CD4-positive, alpha-beta memory T cell (primary cell): ENCODE measurements at regions not wholly inside any gene's neighbourhood (a gene's known extent, or its start where the extent isn't known, plus 50 kb on each side); places are given as distances from the start of the nearest gene placed in this dataset.
"Not testable (repeated sequence)": the region's sequence is repeated elsewhere in the genome, so short reads cannot be mapped to it uniquely, and the experiment has no call there.

ENCODE experiments used
- CTCF ChIA-PET: fragments of 350-600 bp; sonication (Branson Sonifier 250); formaldehyde crosslinking; loops from one replicate; lab custom pipeline; 2021; ENCODE audit warnings: inconsistent platforms; ENCODE audit not compliant: partially characterized antibody; lab: Charles Lee
- POLR2A ChIA-PET: fragments of 350-600 bp; sonication (Branson Sonifier 250); formaldehyde crosslinking; loops from one replicate; lab custom pipeline; 2021; ENCODE audit not compliant: partially characterized antibody; lab: Charles Lee
- DNase-seq, 5 donors: peaks; one replicate each; pipeline versions ENCODE4 v3.0.0 to v3.0.0-alpha.2; 2020 to 2022; ENCODE audit warnings: mixed read lengths in 1 of 5
- H3K27ac ChIP-seq: one replicate; pipeline ENCODE4 v1.7.0; 2013; ENCODE audit warnings: low read depth, low read length
- H3K27me3 ChIP-seq: 2 replicates; pipeline ENCODE4 v1.7.0; 2013; ENCODE audit warnings: mild to moderate bottlenecking, low read length, moderate library complexity; ENCODE audit not compliant: insufficient read depth
- H3K36me3 ChIP-seq: 2 replicates; pipeline ENCODE4 v1.7.0; 2013; ENCODE audit warnings: mild to moderate bottlenecking, low read length, moderate library complexity; ENCODE audit not compliant: insufficient read depth
- H3K4me1 ChIP-seq: 2 replicates; pipeline ENCODE4 v1.7.0; 2013; ENCODE audit warnings: mild to moderate bottlenecking, low read length, moderate library complexity; ENCODE audit not compliant: insufficient read depth
- H3K4me3 ChIP-seq, 2 donors: one replicate each; pipeline ENCODE4 v1.7.0; 2013; ENCODE audit warnings: low read length in 2 of 2, mild to moderate bottlenecking in 1 of 2
- H3K9me3 ChIP-seq, 2 donors: one replicate each; pipeline ENCODE4 v1.7.0; 2013; ENCODE audit warnings: low read length in 2 of 2, control low read depth in 1 of 2; ENCODE audit not compliant: control insufficient read depth in 1 of 2
- H3K27ac Mint-ChIP-seq, 7 donors: one replicate each; pipeline ENCODE4 v1.8.0; 2020 to 2021; ENCODE audit warnings: mixed read lengths in 7 of 7, mild to moderate bottlenecking in 6 of 7, inconsistent platforms in 3 of 7, moderate library complexity in 3 of 7
- H3K27me3 Mint-ChIP-seq, 2 donors: one replicate each; pipeline ENCODE4 v1.8.0; 2020 to 2021; ENCODE audit warnings: mixed read lengths in 2 of 2
- H3K36me3 Mint-ChIP-seq, 2 donors: one replicate each; pipeline ENCODE4 v1.8.0; 2020 to 2021; ENCODE audit warnings: mixed read lengths in 2 of 2, inconsistent platforms in 1 of 2, mild to moderate bottlenecking in 1 of 2
- H3K4me1 Mint-ChIP-seq, 4 donors: one replicate each; pipeline ENCODE4 v1.8.0; 2020 to 2021; ENCODE audit warnings: mixed read lengths in 4 of 4, mild to moderate bottlenecking in 1 of 4
- H3K4me3 Mint-ChIP-seq, 8 donors: one replicate each; pipeline ENCODE4 v1.8.0; 2020 to 2021; ENCODE audit warnings: mixed read lengths in 8 of 8, mild to moderate bottlenecking in 7 of 8, moderate library complexity in 6 of 8, inconsistent platforms in 3 of 8
- H3K9me3 Mint-ChIP-seq, 8 donors: one replicate each; pipeline ENCODE4 v1.8.0; 2020 to 2021; ENCODE audit warnings: mixed read lengths in 8 of 8, mild to moderate bottlenecking in 5 of 8, inconsistent platforms in 3 of 8, moderate library complexity in 1 of 8
- intact Hi-C: fragments of 100-400 bp; cut with micrococcal nuclease; formaldehyde crosslinking; loops from one replicate; pipeline ENCODE4 v1.15.1; 2023

DNA sequence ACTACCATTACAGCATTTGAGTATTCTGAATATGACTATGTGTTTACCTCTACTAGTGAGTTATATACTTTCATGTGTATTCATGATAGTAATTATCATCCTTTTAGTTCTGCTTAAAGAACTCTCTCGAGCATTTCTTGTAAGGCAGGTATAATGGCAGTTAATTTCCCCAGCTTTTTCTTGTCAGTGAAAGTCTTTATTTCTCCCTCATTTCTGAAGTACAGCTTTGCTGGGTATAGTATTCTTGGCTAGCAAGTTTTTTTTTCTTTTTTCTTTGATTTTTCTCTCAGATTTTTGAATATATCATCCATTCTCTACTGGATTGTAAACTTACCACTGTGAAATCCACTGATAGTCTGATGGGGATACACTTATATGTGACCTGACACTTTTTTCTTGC, 165.9 kb upstream of the ARHGAP5 start:
- no peaks in the 10 kb centered on the region for H3K4me1 ChIP-seq
- intact Hi-C loops, result no loop called here
- DNase-seq, result no peak
- no peak overlapping the region for H3K27ac Mint-ChIP-seq
- H3K36me3 ChIP-seq, result no peaks in the 10 kb centered on the region
- no peaks in the 10 kb centered on the region for H3K27me3 ChIP-seq
- H3K27ac ChIP-seq, result no peak overlapping the region
- CTCF ChIA-PET, result no interaction called here
- peaks cover 0 to 3% of the 10 kb centered on the region in 2 donors for H3K27me3 Mint-ChIP-seq
- POLR2A ChIA-PET, result no interaction called here
- H3K4me3 ChIP-seq, result no peak overlapping the region
- H3K9me3 ChIP-seq, result peaks cover 0 to 10% of the 10 kb centered on the region in 2 donors
- peaks cover 0 to 39% (median 31%) of the 10 kb centered on the region in 8 donors for H3K9me3 Mint-ChIP-seq
- no peaks in the 10 kb centered on the region for H3K4me1 Mint-ChIP-seq
- H3K4me3 Mint-ChIP-seq, result no peak overlapping the region
- H3K36me3 Mint-ChIP-seq, result peaks cover 0 to 5% of the 10 kb centered on the region in 2 donors

DNA sequence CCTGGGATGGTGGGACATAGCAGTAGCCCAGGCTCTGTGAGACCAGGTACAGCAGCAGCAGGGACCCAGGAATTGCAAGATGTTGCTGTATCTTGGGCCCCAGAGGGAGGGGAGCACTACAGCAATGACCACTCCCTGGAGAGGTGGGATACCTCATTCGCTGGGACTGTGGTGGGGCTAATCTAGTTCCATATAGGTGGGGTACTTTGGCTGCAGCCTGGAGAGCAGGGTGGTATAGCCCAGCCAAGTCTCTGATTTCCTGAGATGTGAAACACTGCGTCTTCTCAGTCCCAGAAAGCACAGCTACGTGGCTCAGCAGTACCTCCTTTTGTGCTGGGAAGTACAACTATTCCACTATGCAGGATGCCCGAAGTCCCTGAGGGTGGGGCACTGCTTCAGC, 163.7 kb upstream of the ARHGAP5 start:
- H3K27ac ChIP-seq, result no peak overlapping the region
- H3K36me3 ChIP-seq, result no peaks in the 10 kb centered on the region
- ChIA-PET POLR2A (no interaction called here), CTCF (no interaction called here)
- Mint-ChIP-seq H3K9me3 (peaks cover 0 to 39% (median 31%) of the 10 kb centered on the region in 8 donors), H3K36me3 (peaks cover 0 to 5% of the 10 kb centered on the region in 2 donors), H3K4me1 (no peaks in the 10 kb centered on the region), H3K27ac (no peak overlapping the region), H3K27me3 (peaks cover 1 to 2% of the 10 kb centered on the region in 2 donors), H3K4me3 (no peak overlapping the region)
- no peak for DNase-seq
- no peak overlapping the region for H3K4me3 ChIP-seq
- H3K27me3 ChIP-seq, result no peaks in the 10 kb centered on the region
- H3K9me3 ChIP-seq, result peaks cover 0 to 10% of the 10 kb centered on the region in 2 donors
- no peaks in the 10 kb centered on the region for H3K4me1 ChIP-seq
- intact Hi-C loops, result no loop called here

DNA sequence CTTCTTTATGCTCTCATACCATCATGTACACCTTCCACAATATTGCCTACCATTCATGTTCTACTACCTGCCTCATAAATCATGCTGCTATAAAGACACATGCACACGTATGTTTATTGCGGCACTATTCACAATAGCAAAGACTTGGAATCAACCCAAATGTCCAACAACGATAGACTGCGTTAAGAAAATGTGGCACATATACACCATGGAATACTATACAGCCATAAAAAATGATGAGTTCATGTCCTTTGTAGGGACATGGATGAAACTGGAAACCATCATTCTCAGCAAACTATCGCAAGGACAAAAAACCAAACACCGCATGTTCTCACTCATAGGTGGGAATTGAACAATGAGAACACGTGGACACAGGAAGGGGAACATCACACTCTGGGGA, 158.8 kb upstream of the ARHGAP5 start:
- DNase-seq, H3K36me3 Mint-ChIP-seq, CTCF ChIA-PET, H3K27ac ChIP-seq, H3K27me3 ChIP-seq, intact Hi-C loops, H3K4me1 Mint-ChIP-seq, H3K27ac Mint-ChIP-seq, H3K9me3 ChIP-seq, H3K4me3 ChIP-seq, H3K4me1 ChIP-seq, H3K9me3 Mint-ChIP-seq, H3K27me3 Mint-ChIP-seq, H3K4me3 Mint-ChIP-seq, H3K36me3 ChIP-seq, POLR2A ChIA-PET: not testable (repeated sequence)

DNA sequence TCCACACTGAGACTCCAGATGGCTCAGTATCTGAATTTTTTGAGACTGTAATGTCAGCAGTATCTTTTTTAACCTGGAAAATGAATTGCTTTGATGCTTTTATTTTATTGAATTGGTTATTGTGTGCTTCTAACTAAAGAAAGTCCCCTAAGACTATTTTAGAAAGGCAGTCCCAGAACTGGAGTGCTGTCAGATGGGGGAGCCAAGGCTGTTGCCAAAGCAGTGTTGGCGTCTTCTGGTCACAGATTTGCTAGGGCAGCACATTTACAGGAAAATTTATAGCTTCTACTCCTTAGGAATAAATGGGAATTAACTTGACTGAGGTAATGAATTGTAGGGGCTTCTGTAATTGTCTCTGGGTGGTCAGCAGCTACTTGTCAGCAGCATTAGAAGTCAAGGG, 157.1 kb upstream of the ARHGAP5 start:
- no peak for DNase-seq
- H3K36me3 Mint-ChIP-seq, result no peaks in the 10 kb centered on the region
- no peaks in the 10 kb centered on the region for H3K27me3 ChIP-seq
- H3K9me3 ChIP-seq, result no peaks in the 10 kb centered on the region
- H3K4me3 Mint-ChIP-seq, result no peak overlapping the region
- H3K27ac ChIP-seq, result no peak overlapping the region
- no peak overlapping the region for H3K27ac Mint-ChIP-seq
- peaks cover 1 to 3% of the 10 kb centered on the region in 2 donors for H3K27me3 Mint-ChIP-seq
- H3K36me3 ChIP-seq, result no peaks in the 10 kb centered on the region
- H3K9me3 Mint-ChIP-seq, result peaks cover 0 to 3% (median 0%) of the 10 kb centered on the region in 8 donors
- no peaks in the 10 kb centered on the region for H3K4me1 ChIP-seq
- no peaks in the 10 kb centered on the region for H3K4me1 Mint-ChIP-seq
- ChIA-PET POLR2A (no interaction called here), CTCF (no interaction called here)
- H3K4me3 ChIP-seq, result no peak overlapping the region
- intact Hi-C loops, result no loop called here

DNA sequence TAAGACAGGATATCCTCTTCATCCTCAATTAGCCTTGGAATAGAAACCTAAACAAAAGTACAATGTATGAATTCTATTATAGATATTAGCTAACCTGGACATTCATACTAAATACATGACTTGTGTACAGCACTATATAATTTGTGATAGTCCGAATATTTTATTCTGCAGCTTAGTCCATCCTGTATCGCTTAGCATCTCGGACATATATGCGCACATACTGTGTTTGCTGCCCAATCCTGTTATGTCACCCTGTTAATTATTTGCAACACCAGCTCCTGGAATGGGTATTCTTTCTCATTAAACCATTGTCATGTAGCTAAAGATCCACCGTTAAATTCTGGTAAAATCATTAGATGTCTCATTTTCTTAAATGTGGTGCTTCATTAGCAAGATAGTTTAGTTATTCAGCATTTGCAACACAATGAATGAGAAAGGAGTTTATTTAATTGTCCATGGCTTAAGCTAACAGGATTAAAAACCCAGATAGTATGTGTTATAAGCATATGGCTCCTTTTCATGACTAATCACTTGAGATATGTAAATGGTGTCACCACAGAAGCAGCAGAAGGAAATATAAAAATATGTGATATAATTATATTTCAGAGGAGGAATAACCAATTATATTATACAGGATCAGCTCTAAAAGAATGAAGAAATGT, 156.0 kb upstream of the ARHGAP5 start:
- Histone ChIP-seq H3K27me3 (no peaks in the 10 kb centered on the region), H3K4me1 (no peaks in the 10 kb centered on the region), H3K9me3 (no peaks in the 10 kb centered on the region), H3K36me3 (no peaks in the 10 kb centered on the region), H3K27ac (no peak overlapping the region), H3K4me3 (no peak overlapping the region)
- H3K9me3 Mint-ChIP-seq, result peaks cover 0 to 3% (median 0%) of the 10 kb centered on the region in 8 donors
- ChIA-PET CTCF (interaction anchor here (1.6 to 9.4 kb wide), 2 partner anchors 14 to 332 kb away, joined by 4 to 174 read pairs; no protein-coding TSS in a partner anchor), POLR2A (no interaction called here)
- peaks cover 0 to 3% (median 0%) of the 10 kb centered on the region in 4 donors for H3K4me1 Mint-ChIP-seq
- H3K27me3 Mint-ChIP-seq, result peaks cover 1 to 3% of the 10 kb centered on the region in 2 donors
- H3K27ac Mint-ChIP-seq, result no peak overlapping the region
- H3K36me3 Mint-ChIP-seq, result no peaks in the 10 kb centered on the region
- intact Hi-C loops, result no loop called here
- DNase-seq, result no peak
- no peak overlapping the region for H3K4me3 Mint-ChIP-seq

DNA sequence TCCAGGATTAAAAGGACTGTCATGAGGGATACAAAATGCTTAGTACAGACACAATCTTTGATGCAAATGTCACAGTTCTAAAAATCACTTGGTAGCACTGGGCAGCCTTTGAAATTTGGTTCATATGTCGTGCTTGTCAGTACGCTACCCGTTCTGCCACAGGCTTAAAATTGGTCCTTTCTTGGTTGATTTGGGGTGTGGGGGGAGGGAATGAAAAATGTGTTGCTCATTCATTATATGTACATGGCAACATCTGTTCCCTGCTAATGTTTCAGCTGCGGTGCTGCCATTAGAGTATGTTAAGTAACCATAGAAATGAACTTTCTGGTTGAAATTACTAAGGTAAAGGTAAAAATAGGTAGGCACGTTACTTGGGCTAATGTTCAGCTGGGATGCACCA, 155.4 kb upstream of the ARHGAP5 start:
- Histone ChIP-seq H3K9me3 (no peaks in the 10 kb centered on the region), H3K27me3 (no peaks in the 10 kb centered on the region), H3K27ac (no peak overlapping the region), H3K4me3 (no peak overlapping the region), H3K4me1 (no peaks in the 10 kb centered on the region), H3K36me3 (no peaks in the 10 kb centered on the region)
- no peaks in the 10 kb centered on the region for H3K36me3 Mint-ChIP-seq
- no peak overlapping the region for H3K27ac Mint-ChIP-seq
- H3K9me3 Mint-ChIP-seq, result peaks cover 0 to 3% (median 0%) of the 10 kb centered on the region in 8 donors
- no peak for DNase-seq
- intact Hi-C loops, result no loop called here
- H3K4me1 Mint-ChIP-seq, result peaks cover 0 to 3% (median under 1%) of the 10 kb centered on the region in 4 donors
- H3K4me3 Mint-ChIP-seq, result no peak overlapping the region
- H3K27me3 Mint-ChIP-seq, result peaks cover 1 to 3% of the 10 kb centered on the region in 2 donors
- ChIA-PET CTCF (interaction anchor here (1.6 to 9.4 kb wide), 2 partner anchors 13 to 331 kb away, joined by 4 to 174 read pairs; no protein-coding TSS in a partner anchor), POLR2A (no interaction called here)

DNA sequence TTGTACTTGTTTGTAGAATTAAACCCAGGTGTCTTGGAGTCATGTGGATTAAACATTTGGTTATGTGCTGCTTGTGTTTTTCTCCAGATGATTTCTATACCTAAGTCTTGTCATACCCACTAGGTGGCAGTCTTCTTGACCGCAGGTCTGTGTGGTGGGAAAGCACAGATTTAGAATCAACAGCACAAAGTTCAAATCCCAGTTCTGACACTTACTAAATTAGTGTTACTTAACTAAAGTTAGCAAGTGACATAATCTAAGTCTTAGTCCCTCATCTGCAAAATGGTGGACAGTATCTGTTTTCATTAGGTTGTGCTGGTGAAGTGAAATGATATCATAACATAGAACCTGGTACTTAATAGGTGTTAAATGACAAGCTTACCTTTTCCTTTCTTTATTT, 151.0 kb upstream of the ARHGAP5 start:
- Mint-ChIP-seq H3K27me3 (no peaks in the 10 kb centered on the region), H3K27ac (peak overlapping the region in 1 of 7 donors; percentile 63), H3K36me3 (no peaks in the 10 kb centered on the region), H3K9me3 (no peaks in the 10 kb centered on the region), H3K4me3 (no peak overlapping the region), H3K4me1 (peaks cover 7 to 14% (median 12%) of the 10 kb centered on the region in 4 donors)
- Histone ChIP-seq H3K27ac (no peak overlapping the region), H3K27me3 (no peaks in the 10 kb centered on the region), H3K36me3 (no peaks in the 10 kb centered on the region), H3K4me3 (no peak overlapping the region), H3K9me3 (no peaks in the 10 kb centered on the region), H3K4me1 (peaks cover 11% of the 10 kb centered on the region)
- intact Hi-C loops, result loop anchor here (1.0 to 5.0 kb wide), 5 partner anchors 81 to 543 kb away; no protein-coding TSS in a partner anchor
- peak in 4 of 5 donors; percentile 47 to 54 (median 52) for DNase-seq
- ChIA-PET CTCF (interaction anchor here (0.8 to 9.4 kb wide), 22 partner anchors 9 to 634 kb away, joined by 3 to 174 read pairs (median 4); no protein-coding TSS in a partner anchor), POLR2A (interaction anchor here (1.3 to 1.4 kb wide), 2 partner anchors 19 to 150 kb away, joined by 3 to 6 read pairs; no protein-coding TSS in a partner anchor)
